GM19324 (cell line): ENCODE measurements at regions not wholly inside any gene's neighbourhood (a gene's known extent, or its start where the extent isn't known, plus 50 kb on each side); places are given as distances from the start of the nearest gene placed in this dataset.

Experiments used
- ATAC-seq: cut with Tn5 transposase; IDR thresholded peaks from one replicate; pipeline ENCODE4 v1.9.1; 2021; ENCODE audit warnings: mild to moderate bottlenecking, moderate library complexity; ENCODE audit not compliant: unreplicated experiment, low FRiP score

DNA sequence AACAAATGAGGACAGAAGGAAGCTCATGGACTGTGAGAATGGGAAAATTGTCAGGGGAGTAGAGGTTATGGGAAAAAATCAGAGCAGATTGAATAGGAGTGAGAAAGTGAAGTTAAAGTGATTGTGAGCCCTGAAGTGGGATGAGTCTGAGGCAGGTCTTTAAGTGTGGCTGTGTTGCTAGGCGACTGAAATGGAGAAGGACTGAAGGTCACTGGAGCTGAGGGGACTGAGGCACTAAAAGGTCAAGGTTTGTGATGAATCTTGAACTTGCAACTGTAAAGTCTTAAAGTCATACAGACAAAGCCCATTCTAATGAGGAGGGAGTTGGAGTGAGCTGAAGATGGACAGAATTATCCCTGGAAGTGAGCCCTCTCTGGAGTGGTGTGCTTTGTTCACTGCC is 518.9 kb downstream of the TUSC7 start:
- no peak for ATAC-seq

DNA sequence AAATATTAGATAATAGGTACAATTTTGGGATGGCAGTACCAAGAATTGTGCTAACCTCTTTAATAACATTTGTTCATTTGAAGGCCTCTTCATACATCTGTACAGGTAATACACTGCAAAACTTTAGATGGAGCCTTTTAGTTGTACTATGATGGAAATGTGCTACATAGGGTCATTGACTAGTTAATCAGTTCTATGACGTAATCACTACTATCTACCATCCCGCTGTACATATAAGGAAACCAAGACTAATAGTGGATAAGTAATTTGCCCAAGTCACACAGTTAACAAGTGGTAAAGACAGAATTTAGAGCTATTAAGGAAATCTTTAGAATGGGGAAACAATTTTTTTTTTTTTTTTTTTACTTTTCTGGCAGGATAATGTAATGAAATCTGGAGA is 521.3 kb downstream of the TUSC7 start:
- ATAC-seq: no peak

DNA sequence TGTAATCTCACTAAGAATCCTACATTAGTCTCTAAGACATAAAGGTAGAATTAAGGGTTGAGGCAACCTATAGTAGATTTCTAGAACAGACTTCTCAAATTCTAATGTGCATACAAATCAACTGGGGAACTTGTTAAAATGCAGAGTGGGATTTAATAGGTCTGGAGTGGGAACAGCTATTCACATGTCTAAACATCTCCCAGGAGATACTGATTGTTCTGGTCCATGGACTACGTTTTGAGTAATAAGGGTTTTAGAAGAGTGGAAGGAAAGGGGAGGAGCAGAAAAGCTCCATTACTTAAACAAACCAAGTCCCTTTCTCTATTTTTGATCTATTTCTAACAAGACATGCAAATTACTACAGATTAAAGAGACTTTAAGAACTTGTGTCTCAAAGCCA is 524.8 kb downstream of the TUSC7 start:
- no peak for ATAC-seq

GRCh38 chr3:117235304-117235703 is 525.7 kb downstream of the TUSC7 start:
- ATAC-seq: no peak

DNA sequence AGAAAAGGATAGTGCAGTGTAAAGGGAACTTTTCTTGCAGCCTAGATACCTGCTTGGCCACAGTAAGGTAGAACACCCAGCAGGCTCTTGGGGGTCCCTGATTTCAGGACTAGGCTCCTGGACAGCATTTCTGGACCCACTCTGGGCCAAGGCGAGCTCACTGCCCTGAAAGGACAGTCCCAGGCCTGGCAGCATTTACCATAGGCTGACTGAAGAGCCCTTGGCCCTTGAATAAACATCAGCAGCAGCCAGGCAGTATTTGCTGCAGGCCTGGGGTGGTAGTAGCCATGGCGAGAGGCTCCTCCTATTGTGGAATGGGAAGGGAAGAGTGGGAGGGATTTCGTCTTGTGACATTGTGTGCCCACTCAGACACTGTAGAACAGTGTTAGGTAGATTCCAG is 529.2 kb downstream of the TUSC7 start:
- no peak for ATAC-seq

DNA sequence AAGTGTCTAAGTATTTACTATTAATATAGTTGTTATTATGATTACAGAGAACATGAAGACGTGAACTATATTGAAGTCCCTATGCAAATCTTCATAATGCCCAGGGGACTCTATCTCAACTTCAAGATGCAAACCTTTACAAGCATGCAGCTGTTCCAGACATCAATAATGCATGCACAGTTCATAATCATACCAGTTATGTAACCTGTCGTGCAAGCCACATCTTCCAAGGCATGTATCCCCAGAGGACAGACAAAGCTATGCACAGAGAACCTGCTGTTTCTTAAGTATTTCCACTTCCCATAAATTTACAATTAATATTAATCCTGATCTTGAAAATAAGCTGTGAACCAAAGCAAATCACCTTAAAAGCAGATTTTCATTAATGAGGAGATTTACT is 534.1 kb downstream of the TUSC7 start:
- ATAC-seq: no peak

DNA sequence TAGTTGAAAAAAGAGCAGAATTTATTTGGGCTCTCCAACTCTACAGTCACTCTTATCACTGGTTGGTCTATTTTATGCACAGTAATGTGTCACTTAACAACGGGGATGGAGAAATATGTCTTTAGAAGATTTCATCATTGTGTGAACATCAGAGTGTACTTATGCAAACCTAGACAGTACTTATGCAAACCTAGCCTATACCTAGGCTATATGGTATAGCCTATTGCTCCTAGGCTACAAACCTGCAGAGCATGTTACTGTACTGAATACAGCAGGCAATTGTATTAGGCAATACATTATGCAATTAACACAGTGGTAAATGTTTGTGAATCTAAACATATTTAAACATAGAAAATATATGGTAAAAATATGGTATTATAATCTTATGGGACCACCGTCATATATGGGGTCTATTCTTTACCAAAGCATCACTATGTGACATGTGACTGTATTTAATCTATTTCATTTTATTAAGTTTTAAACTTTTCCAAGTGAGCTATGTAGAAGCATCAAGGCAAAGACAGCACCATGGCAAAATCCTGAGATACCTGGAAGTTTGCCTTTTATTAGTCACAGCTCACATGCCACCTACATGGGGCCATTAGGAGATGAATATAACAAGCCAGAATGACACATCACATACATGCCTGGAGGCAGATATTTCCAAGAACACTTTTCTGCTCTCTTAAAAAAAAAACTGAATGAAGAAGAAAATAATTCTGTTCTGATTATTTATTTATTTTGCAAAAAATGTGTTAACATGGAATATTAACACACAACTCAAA is 537.4 kb downstream of the TUSC7 start:
- no peak for ATAC-seq

DNA sequence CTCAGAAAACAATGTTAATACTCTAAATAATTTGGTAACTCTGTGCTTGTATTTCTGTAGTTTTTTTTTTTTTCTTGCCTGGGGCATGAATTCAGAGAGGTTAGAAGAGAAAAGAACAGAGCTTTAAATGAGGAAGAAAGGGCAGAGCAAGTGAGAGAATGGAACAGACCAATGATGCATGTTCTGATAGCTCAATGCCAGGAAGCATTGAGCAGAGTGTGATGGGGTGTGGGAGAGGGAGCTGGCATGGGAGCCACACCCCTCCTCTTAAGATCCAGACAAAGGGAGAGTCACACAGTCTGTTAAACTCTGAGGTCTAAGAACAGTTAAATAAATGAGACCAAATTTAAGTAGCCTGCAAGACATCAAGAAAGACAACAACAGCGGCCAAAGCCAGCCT is 538.6 kb downstream of the TUSC7 start:
- ATAC-seq: no peak

DNA sequence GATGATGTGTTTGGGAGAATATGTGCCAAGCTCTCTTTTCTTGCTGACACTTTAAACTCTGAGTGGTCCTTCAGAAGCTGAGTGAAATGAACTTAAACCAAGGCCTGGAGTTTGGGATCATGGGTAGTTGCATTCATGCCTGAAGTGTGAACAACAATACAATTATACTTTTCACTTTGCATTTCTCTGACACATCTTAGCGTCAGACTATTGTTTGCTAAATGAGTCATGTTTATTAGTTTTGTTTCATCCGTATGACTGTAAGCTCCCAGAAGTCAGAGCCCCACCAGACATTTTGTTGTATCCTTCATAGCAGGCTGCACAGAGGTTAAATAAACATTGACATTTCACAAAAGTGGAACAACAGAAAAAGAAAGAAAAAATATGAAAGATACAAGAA is 542.6 kb downstream of the TUSC7 start:
- ATAC-seq: no peak

DNA sequence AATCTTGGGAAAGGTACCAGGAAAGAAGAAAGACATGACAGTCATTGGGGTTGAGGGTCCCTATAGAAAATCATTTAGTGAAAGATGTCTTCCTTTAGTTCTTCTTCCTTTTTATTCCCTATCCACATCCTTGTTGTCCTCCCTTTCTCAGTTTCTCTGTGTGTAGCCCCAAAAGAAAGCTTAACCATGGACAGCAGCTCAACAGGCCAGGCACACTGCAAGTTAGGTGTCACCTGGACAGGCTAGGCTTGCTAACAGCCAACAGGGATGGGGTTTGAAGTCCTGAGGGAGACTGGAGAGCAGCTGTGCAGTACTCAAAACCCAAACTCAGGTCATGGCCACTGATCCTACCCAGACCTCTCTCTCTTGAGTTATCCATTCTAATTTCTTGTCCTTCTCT is 543.1 kb downstream of the TUSC7 start:
- no peak for ATAC-seq

DNA sequence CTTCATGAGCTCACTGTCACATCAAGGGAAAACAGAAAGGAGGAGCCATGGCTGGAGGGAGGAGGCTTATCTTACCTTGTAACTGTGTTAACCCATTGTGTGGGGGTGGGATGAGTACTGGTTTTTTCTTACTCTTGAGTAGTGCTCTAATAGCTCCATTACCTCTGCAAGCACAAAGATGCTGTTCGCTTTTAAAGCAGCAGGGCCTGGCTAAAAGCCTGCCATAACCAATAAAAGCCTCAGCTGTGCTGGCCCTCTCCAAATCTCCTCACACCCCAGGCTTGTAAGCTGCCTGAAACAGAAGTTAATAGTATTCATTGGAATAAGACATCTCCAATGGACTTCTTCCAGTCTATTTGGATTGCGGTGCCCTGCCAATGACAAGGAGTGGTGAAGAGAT is 544.1 kb downstream of the TUSC7 start:
- no peak for ATAC-seq

- ATAC-seq: no peak
Observed at GRCh38 chr3:117254985-117255384, 545.4 kb downstream of the TUSC7 start.

- no peak for ATAC-seq
Observed at GRCh38 chr3:117255736-117256135, 546.2 kb downstream of the TUSC7 start.

- ATAC-seq: no peak
Observed at GRCh38 chr3:117261983-117262421, 552.4 kb downstream of the TUSC7 start.

GRCh38 chr3:117263270-117263669 is 553.7 kb downstream of the TUSC7 start:
- no peak for ATAC-seq

DNA sequence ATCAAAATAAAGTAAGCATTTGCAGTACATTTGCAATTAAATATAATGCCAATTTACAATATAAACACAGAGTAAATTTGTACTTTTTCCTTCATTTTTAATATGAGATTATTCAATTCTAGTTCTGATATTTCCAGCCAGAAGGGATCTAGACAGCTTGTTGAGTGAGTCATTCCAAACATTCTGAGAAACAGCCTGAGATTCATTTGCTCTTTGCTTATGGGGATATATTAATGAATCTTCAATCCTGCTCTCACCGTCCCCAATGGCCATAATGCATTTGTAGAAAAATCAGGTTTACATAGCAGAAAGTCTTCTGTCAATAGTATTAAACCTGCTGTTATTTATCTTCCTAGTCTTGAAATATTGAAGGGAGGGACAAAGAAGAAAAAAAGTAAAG is 554.2 kb downstream of the TUSC7 start:
- ATAC-seq: no peak

DNA sequence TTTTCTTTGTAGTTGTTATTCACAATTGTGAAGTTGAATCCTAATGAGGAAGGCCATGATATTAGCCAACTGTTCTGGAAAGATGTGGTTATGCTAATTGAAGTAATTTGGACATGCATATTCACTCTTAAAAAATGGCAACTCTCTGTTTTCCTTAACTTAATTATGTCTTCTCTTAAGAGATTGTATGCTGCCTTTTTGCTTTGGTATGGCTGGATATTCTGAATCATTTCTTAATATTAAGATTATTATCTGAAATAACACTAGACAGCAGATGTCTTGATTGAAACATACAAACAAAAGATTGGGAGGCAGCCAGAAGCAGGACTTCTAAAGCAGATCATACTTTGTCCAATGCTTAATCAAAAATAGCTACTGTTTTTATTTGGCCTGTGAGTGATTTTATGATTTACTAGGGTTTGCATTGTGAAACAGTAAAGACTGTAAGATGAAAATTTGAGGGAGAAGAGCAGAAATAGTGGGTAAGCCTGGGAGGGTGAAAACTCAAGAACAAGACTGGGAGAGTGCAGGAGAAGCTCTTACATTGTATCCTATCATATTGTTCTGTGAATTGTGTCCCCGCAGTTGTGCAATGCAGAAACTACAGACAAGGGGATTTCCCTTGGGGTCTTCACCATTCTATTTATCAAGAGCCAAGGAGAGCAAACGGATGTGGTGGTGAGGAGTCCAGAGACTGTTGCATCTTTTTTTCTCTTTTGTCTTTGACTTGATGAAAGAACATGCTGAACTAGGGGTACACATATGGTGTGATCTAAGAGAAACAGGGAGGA is 554.8 kb downstream of the TUSC7 start:
- ATAC-seq: no peak

- ATAC-seq: no peak
Observed at GRCh38 chr3:117266806-117267205, 557.2 kb downstream of the TUSC7 start.

DNA sequence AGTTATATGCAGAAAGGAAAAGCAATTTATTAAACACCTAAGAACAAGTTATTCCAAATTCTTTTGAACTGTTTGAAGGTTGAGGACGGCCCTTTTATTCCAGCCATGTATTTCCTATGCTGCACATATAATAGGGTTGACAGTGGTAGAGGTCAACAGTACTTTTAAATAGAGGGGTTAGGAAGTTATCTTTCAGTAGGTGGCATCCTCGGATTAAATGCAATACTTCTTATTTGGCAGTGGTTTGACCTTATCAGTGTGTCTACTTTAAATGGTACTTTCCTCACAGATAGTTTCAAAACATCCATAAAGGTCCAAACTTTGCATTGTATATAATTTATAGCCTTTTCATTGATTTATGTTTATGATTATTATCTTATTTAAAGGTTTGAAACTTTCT is 558.7 kb downstream of the TUSC7 start:
- no peak for ATAC-seq

DNA sequence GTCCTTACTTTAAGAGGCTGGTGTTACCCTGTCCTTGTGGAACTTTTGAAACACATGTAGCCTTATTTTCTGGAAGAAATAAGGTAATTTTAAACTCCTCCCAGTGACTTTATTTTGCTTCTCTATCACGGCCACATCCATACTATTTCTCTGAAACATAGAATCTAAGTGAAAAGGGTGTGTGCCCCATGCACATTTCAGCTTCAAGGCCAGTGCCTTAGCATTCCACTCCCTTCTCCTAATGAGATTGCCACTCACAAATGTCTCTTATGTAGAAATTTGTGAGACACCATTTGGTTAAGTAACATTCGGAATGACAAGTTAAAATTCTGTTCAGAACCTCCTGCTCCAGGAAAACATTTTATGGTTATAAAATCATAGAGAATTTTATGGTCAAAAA is 562.7 kb downstream of the TUSC7 start:
- ATAC-seq: no peak

- ATAC-seq: no peak
Observed at GRCh38 chr3:117272876-117273523, 563.4 kb downstream of the TUSC7 start.
